ENCODE measurements at regions not wholly inside any gene's neighbourhood (a gene's known extent, or its start where the extent isn't known, plus 50 kb on each side); places are given as distances from the start of the nearest gene placed in this dataset.
A peak's percentile ranks its signal among the peaks of the same experiment; 100 is the strongest.

GRCh38 chr3:144624656-144625055, 653.0 kb downstream of the DIPK2A start:
- DNase-seq: no peak
- Histone ChIP-seq H3K27me3 (no peaks in the 10 kb centered on the region), H3K4me1 (no peaks in the 10 kb centered on the region), H3K27ac (no peak overlapping the region), H3K36me3 (replicated peaks in 1 of 2; ENCODE audit: insufficient read depth in 1 of 2, low read depth in 2 of 2) (no peaks in the 10 kb centered on the region), H3K4me3 (no peak overlapping the region), H3K9me3 (no peaks in the 10 kb centered on the region)
- WGBS, 2 donors: 62 to 71% methylated on average over 2 of the region's 2 CpGs
- ATAC-seq: no peak
- TF ChIP-seq POLR2A (IDR thresholded peaks at IDR 0.05): no peak
- intact Hi-C loops (cut with DNase I): no loop called here

GRCh38 chr3:144626835-144627234, 655.2 kb downstream of the DIPK2A start:
- intact Hi-C loops (cut with DNase I): no loop called here
- DNase-seq: no peak

GRCh38 chr3:144629381-144629780, 657.8 kb downstream of the DIPK2A start:
- Histone ChIP-seq H3K4me3 (no peak overlapping the region), H3K27me3 (no peaks in the 10 kb centered on the region), H3K4me1 (no peaks in the 10 kb centered on the region), H3K27ac (no peak overlapping the region), H3K9me3 (no peaks in the 10 kb centered on the region), H3K36me3 (replicated peaks in 1 of 2; ENCODE audit: insufficient read depth in 1 of 2, low read depth in 2 of 2) (no peaks in the 10 kb centered on the region)
- DNase-seq: no peak
- 68 to 79% methylated on average over 4 of the region's 4 CpGs for WGBS, 2 donors
- no peak for TF ChIP-seq POLR2A (IDR thresholded peaks at IDR 0.05)
- no peak for TF ChIP-seq CTCF (IDR thresholded peaks at IDR 0.05)
- no peak for ATAC-seq
- intact Hi-C loops (cut with DNase I): no loop called here

More at GRCh38 chr3:144626835-144627234, 655.2 kb downstream of the DIPK2A start:
- H3K9me3 ChIP-seq: no peaks in the 10 kb centered on the region
- H3K4me3 ChIP-seq: no peak overlapping the region
- H3K27me3 ChIP-seq: no peaks in the 10 kb centered on the region
- ATAC-seq: no peak
- H3K4me1 ChIP-seq: no peaks in the 10 kb centered on the region
- H3K27ac ChIP-seq: no peak overlapping the region
- TF ChIP-seq CTCF (IDR thresholded peaks at IDR 0.05) (no peak), POLR2A (IDR thresholded peaks at IDR 0.05) (no peak)
- no peaks in the 10 kb centered on the region for H3K36me3 ChIP-seq (replicated peaks in 1 of 2; ENCODE audit: insufficient read depth in 1 of 2, low read depth in 2 of 2)

- Histone ChIP-seq H3K9me3 (no peaks in the 10 kb centered on the region), H3K27ac (no peak overlapping the region), H3K36me3 (replicated peaks in 1 of 2; ENCODE audit: insufficient read depth in 1 of 2, low read depth in 2 of 2) (no peaks in the 10 kb centered on the region), H3K4me1 (no peaks in the 10 kb centered on the region), H3K27me3 (no peaks in the 10 kb centered on the region), H3K4me3 (no peak overlapping the region)
- 49 to 52% methylated on average over 2 of the region's 2 CpGs for WGBS, 2 donors
- DNase-seq (peak in 3 of 4 donors; percentile 10 to 14 (median 11)), ATAC-seq (peak; percentile 63)
- TF ChIP-seq POLR2A (IDR thresholded peaks at IDR 0.05) (no peak), CTCF (IDR thresholded peaks at IDR 0.05) (peak in 3 of 7 experiments; percentile 27 to 28 (median 28))
- intact Hi-C loops (cut with DNase I): no loop called here
These were observed 665.2 kb downstream of the DIPK2A start for GRCh38 chr3:144636833-144637232.

- Histone ChIP-seq H3K4me3 (no peak overlapping the region), H3K36me3 (replicated peaks in 1 of 2; ENCODE audit: insufficient read depth in 1 of 2, low read depth in 2 of 2) (no peaks in the 10 kb centered on the region), H3K9me3 (no peaks in the 10 kb centered on the region), H3K27me3 (no peaks in the 10 kb centered on the region), H3K4me1 (no peaks in the 10 kb centered on the region), H3K27ac (no peak overlapping the region)
- no peak for TF ChIP-seq CTCF (IDR thresholded peaks at IDR 0.05)
- no peak for TF ChIP-seq POLR2A (IDR thresholded peaks at IDR 0.05)
- intact Hi-C loops (cut with DNase I): no loop called here
- no peak for ATAC-seq
- no peak for DNase-seq
These were observed 666.4 kb downstream of the DIPK2A start for GRCh38 chr3:144638009-144638408.

Data from body of pancreas (tissue), 4 donors.